Retina (tissue), 1 donor: ENCODE measurements at regions not wholly inside any gene's neighbourhood (a gene's known extent, or its start where the extent isn't known, plus 50 kb on each side); places are given as distances from the start of the nearest gene placed in this dataset.

Experiments used
- DNase-seq: peaks from one replicate; pipeline ENCODE4 v3.0.0-alpha.2; 2016

DNA sequence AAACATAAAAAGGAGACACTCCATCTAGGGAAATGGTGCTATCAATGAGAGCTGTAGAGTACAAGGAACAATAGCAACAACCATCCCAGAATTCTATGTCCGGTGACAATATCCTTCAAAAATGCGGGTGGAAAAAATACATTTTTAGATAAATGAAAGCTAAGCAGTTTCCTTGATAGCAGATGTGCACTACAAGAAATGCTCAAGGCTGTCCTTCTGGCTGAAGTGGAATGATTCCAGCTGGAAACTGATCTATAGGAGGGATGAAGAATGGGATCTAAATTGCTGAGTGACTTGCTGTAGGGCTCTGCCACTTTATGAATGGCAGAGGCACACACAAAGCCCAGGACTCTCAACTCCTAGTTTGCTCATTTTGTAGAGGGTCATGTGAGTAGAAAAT, 763.1 kb downstream of the C6orf118 start:
- no peak for DNase-seq

- DNase-seq, result no peak
These were observed 775.2 kb downstream of the C6orf118 start for GRCh38 chr6:164534070-164534766.

- no peak for DNase-seq
These were observed 776.4 kb downstream of the C6orf118 start for GRCh38 chr6:164533045-164533362.

DNA sequence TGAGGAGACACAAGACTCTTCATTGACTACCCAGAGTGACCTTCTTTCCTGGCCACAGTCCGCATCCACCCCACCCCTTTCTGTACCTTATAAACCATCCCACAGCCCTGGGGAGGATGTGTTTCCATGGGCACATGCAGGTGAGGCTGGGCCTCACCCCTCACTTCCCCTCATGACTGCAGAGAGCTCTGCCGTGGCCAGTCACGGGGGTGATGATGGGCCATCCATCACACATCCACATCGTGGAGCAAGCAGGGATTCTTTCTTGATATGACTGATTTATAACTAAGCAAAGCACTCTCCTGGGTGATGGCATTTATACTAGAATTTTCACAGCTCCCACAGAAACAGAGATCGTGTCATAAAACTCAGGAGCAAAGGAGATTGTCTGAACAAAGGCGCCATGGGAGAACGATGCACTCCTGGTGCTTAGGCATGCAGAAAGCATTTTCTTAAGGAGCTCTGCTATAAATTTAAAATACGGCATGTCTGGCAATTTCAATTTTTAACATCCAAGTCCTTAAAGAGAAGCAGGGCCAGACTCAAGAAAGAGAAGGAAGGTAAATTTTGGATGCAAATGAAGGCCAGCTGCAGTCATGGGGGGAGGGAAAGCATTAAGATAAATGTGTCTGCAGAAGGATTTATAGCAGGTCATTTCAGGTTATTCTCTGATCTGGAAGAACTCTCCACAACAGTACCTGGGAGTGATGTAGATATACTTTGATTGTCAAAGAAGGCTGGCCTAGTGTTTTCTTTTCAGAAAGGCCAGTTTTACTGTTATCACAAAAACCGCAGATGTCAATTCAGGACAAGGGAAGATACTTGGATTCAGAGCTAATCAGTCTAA, 777.0 kb downstream of the C6orf118 start:
- DNase-seq, result peak; percentile 57

- DNase-seq, result no peak
These were observed 777.7 kb downstream of the C6orf118 start for GRCh38 chr6:164531736-164532135.

DNA sequence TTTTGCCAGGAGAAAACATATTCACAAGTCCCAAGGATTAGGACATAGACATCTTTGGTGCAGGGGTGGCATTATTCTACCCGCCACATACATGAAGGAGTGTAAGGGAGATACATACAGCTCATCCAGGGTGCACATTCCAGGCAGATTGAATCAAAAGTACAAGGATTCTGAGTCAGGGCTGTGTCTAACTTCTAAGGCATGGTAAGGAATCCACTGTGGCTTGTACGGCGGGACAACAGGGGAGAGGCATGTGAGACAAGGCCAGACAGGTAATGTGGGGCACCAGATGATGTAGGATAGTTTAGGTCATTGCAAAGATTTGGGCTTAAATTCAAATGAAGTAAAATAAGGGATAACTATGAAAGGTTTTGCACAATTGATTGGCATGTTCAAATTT, 780.9 kb downstream of the C6orf118 start:
- no peak for DNase-seq

DNA sequence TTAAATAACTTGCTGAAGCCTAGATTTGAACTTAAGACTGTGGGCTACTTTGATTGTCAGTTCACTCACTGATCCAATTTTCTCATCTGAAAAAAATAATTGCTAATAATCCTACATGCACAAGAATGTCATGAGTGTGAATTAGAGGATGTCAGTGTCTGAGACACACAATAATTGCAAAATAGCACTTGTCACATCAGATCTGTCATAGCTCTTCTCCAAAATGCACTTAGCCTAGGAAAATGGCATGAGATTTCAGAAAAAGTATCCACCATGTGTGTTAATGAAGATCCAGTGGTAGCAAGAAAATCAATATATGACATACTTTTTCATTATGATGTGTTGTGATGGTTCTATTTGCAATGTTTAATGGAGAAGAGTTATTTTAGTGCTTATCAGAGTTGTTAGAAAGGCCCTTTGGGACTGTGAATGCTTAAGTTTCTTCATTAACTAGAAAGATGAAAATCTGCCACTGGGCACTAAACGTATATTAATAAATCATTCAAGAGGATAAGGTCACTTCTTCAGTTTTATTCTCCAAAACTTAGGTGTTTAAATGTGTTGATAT, 786.2 kb downstream of the C6orf118 start:
- DNase-seq, result peak; percentile 47

DNA sequence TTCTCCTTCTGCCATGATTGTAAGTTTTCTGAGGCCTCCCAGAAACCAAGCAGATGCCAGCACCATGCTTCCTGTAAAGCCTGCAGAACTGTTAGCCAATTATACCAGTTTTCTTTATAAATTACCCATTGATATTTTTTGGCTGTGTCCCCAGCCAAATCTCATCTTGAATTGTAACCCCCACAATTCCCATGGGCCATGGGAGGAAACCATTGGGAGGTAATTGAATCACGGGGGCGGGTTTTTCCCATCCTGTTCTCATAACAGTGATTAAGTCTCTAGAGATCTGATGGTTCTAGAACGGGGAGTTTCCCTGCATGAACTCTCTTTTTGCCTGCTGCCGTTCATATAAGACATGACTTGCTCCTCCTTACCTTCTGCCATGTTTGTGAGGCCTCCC, 788.5 kb downstream of the C6orf118 start:
- DNase-seq, result no peak

DNA sequence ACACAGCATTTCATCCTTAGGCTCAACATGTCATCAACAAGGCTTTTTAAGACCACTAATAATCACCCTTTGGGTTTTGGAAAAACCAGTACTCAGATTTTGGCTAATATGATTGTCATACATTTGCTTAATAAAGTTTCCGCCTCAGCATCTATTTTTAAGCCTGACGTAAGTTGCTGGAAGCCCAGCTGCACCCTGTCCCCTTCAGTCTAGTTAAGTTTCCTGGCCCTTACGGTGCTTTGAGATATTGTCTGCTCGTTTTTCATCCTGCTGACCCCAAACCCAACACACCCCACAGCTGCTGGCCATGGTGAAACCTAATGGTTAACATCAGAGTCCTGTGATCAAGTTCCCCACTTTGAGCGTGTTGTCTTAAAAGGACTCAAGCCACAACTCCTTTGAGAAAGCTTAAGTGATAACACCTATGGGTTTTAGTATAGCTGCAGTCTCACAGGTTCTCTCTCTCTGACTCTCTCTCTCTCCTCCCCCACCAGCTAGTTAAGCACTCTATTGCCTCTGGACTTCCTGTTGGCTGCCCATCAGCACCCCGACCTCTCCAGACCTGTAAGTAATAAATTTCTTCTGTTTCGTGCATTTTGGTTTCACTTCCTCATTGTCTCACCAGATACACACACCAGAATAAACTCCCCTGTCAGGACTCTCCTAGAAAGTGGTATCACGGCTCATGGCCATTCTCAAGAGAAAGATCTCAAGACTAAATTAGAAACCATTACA, 802.0 kb downstream of the C6orf118 start:
- DNase-seq, result no peak

DNA sequence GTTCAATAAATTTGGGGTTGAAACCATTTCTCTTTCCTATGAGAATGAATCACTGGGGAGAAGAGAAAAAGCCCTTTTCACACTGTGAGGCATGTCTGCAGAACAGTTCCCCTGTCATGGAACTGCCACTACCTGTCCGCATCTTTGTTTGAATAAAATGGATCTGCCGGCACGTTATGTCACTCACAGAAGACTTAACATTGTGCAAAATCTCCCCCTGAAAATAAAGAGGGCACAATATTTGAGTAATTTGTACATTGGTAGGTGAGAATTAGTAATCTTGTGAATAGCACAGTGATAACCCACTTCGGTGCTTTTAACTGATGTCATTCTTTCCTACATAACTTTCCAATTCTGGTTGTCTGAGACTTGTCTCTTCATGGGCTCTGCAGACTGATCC, 804.0 kb downstream of the C6orf118 start:
- no peak for DNase-seq

- DNase-seq, result no peak
These were observed 806.6 kb downstream of the C6orf118 start for GRCh38 chr6:164502833-164503232.

GRCh38 chr6:164495882-164496495, 813.4 kb downstream of the C6orf118 start:
- DNase-seq, result no peak

DNA sequence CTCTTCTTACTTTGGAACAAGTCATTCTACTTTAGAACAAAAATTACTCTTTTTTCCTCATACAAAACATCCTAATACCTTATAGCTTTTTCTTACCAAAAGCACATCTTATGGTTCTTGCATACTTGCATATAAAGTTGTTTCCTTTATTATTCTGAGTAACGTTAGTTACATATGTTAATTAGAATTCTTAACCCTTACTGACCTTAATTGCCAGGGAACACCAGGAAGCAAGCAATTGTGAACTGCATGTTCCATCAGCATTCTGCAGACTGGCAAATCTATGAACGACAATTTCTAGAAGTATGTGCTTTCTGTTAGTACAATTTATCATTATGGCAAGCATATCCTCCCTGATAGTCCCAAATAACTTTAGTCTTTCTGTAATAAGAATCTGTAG, 831.0 kb downstream of the C6orf118 start:
- DNase-seq, result no peak

DNA sequence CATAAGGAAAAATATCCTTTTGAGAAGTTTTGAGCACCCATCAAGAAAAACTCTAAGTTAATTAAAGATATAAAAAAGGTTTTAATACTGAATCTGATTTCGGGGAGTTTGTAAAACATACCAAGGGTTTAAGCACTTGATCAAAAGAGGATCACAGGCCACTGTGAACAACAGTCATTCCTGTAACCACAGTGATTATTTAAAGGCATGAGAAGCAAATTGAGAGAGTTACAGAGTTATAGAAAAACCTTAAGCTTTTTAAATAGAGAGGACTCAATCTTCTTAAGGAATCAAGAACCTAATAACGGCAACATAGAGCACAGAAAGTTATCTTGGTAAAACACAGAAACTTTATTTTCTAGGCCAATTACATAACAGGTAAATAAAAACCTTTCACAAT, 831.6 kb downstream of the C6orf118 start:
- DNase-seq, result no peak

GRCh38 chr6:164477101-164477500, 832.3 kb downstream of the C6orf118 start:
- DNase-seq, result no peak

DNA sequence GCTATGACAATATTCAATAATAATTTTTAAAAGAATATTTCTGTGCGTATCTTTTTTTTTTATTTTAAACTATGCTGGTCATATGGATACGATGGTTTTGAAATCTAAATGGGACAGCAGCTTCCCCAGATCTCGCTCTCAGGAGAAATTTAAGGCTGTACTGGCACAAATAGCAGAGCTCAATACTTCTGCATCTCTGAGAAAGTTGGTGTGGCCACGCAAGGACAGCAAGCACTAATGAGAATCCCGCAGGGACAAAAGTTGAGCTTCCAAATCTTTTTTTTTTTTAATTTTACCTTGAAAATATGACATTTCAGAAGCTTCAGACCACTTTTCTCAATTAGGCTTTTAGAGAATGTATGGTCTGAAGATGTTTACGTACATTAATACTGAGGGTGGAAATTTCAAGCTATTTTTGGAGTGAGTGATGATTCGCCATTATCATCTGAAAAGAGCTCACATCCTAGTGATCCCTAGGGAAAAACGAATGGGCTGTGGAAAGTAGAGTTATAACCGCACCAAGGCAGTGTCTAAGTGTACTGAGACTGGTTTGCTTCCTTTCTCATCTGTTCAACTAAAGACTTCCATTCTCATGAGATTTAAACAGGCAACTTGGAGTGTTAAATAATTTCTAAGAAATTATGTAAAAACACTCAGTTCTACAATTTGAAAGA, 840.0 kb downstream of the C6orf118 start:
- DNase-seq, result no peak

DNA sequence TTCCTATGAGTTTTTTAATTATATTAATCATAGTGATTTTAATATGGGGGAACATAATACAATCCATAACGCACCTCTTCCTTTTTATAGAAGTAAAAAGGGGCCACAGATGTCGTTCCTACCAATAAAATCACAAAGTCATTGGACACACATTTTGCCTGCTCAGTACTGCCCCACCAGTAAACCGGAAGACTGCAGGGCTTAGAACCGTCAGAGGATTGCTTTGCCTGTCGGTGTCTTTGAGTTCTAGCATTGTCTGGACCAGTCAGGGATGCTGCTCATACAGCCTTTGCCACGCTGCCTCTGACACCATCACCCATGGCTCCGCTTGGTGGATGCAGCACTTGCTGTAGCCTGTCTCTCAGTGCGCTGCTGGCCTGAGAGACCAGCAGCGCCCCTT, 853.6 kb downstream of the C6orf118 start:
- DNase-seq, result no peak

- DNase-seq, result no peak
These were observed 855.6 kb downstream of the C6orf118 start for GRCh38 chr6:164453835-164454234.

GRCh38 chr6:164442572-164442971, 866.8 kb downstream of the C6orf118 start:
- no peak for DNase-seq

DNA sequence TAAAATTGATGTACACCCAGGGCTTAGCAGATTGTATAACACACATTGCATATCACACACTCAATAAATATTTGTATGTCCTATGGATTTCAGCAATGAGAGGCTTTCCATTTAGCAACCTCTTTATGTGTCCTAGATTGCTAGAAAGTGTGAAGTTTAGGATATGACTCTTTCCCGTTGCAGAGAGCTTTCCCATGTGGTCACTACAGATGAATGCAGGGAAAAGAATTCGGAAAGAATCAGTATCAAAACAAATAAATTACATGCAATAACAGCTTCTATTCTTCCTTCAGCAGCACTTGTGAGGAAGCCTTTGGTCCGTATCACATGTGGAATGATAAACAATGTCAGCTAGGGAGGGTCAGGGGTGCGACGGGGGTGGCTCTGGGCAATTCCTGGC, 870.1 kb downstream of the C6orf118 start:
- DNase-seq, result no peak

DNA sequence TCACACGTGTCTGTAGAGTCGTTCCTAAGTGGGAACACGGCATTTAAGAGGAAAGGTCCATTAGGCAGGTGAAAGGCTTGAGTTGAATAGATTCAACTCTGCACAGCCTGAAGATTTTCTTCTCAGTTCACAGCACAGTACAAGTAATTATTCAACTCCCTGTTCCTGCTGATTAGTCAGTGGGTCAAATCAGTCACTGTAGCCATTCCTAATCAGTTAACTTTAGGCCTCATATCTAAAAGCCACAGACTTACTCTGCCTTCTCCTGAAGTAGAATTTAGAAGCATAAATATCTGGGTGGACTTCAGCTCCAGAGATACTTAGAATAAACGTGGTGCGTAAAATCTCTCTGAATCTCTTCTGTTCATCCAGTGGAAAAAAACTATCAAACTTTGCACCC, 872.4 kb downstream of the C6orf118 start:
- no peak for DNase-seq

GRCh38 chr6:164427728-164428402, 881.5 kb downstream of the C6orf118 start:
- DNase-seq, result no peak
